ENCODE measurements at regions not wholly inside any gene's neighbourhood (a gene's known extent, or its start where the extent isn't known, plus 50 kb on each side); places are given as distances from the start of the nearest gene placed in this dataset.

GRCh38 chr15:47135267-47135666 lies 582.0 kb upstream of the SEMA6D start:
- Histone ChIP-seq H3K4me2 (ENCODE audit: low read length, poor library complexity, severe bottlenecking) (no peak overlapping the region), H3K9ac (ENCODE audit: low read length) (no peak overlapping the region), H3K4me1 (ENCODE audit: control insufficient read depth, insufficient read depth, low read depth, low read length) (no peaks in the 10 kb centered on the region), H2AFZ (ENCODE audit: low read depth, low read length) (no peak overlapping the region), H2BK120ac (ENCODE audit: low read depth, low read length) (no peak overlapping the region), H3K18ac (ENCODE audit: low read depth in 1 of 2, low read length in 2 of 2) (no peak overlapping the region), H3K14ac (ENCODE audit: low read length in 2 of 2) (no peak overlapping the region), H2BK12ac (ENCODE audit: low read length in 2 of 2) (no peak overlapping the region), H3K79me1 (replicated peaks; ENCODE audit: low read length, poor library complexity, severe bottlenecking) (no peaks in the 10 kb centered on the region), H3K9me3 (ENCODE audit: control insufficient read depth, low read length) (no peaks in the 10 kb centered on the region), H2BK15ac (ENCODE audit: low read depth, poor library complexity, severe bottlenecking) (no peak overlapping the region), H4K91ac (ENCODE audit: low read length) (no peak overlapping the region), H3K4me3 (ENCODE audit: insufficient read depth in 1 of 2, low read depth in 1 of 2, low read length in 2 of 2) (no peak overlapping the region), H3K27me3 (ENCODE audit: control insufficient read depth in 1 of 2, insufficient read depth in 1 of 2, low read length in 2 of 2) (no peaks in the 10 kb centered on the region), H3K36me3 (ENCODE audit: control insufficient read depth in 1 of 2, insufficient read depth in 2 of 2, low read depth in 1 of 2, low read length in 2 of 2) (no peaks in the 10 kb centered on the region), H3K27ac (ENCODE audit: low read length, poor library complexity, severe bottlenecking) (no peak overlapping the region), H3K23ac (ENCODE audit: low read length in 2 of 2) (no peak overlapping the region), H4K8ac (ENCODE audit: low read length) (no peak overlapping the region), H2BK5ac (ENCODE audit: low read depth, low read length, poor library complexity, severe bottlenecking) (no peak overlapping the region), H3K4ac (ENCODE audit: low read depth in 1 of 2, low read length in 2 of 2) (no peak overlapping the region), H2AK5ac (ENCODE audit: low read length, severe bottlenecking) (no peak overlapping the region)
- WGBS = 89% methylated on average over 1 of the region's 2 CpGs
- no peak for DNase-seq

GRCh38 chr15:47136236-47136635 lies 581.1 kb upstream of the SEMA6D start:
- no peak overlapping the region for H3K4me3 ChIP-seq (ENCODE audit: insufficient read depth in 1 of 2, low read depth in 1 of 2, low read length in 2 of 2)
- H3K4me1 ChIP-seq (ENCODE audit: control insufficient read depth, insufficient read depth, low read depth, low read length) = no peaks in the 10 kb centered on the region
- DNase-seq = no peak
- H2BK120ac ChIP-seq (ENCODE audit: low read depth, low read length) = no peak overlapping the region
- H4K8ac ChIP-seq (ENCODE audit: low read length) = no peak overlapping the region
- H2AK5ac ChIP-seq (ENCODE audit: low read length, severe bottlenecking) = no peak overlapping the region
- no peak overlapping the region for H3K9ac ChIP-seq (ENCODE audit: low read length)
- H3K79me1 ChIP-seq (replicated peaks; ENCODE audit: low read length, poor library complexity, severe bottlenecking) = no peaks in the 10 kb centered on the region
- no peaks in the 10 kb centered on the region for H3K9me3 ChIP-seq (ENCODE audit: control insufficient read depth, low read length)
- H3K4me2 ChIP-seq (ENCODE audit: low read length, poor library complexity, severe bottlenecking) = no peak overlapping the region
- no peaks in the 10 kb centered on the region for H3K36me3 ChIP-seq (ENCODE audit: control insufficient read depth in 1 of 2, insufficient read depth in 2 of 2, low read depth in 1 of 2, low read length in 2 of 2)
- no peak overlapping the region for H2BK5ac ChIP-seq (ENCODE audit: low read depth, low read length, poor library complexity, severe bottlenecking)
- H2BK12ac ChIP-seq (ENCODE audit: low read length in 2 of 2) = no peak overlapping the region
- H3K18ac ChIP-seq (ENCODE audit: low read depth in 1 of 2, low read length in 2 of 2) = no peak overlapping the region
- 80% methylated on average over 2 of the region's 2 CpGs for WGBS
- H2BK15ac ChIP-seq (ENCODE audit: low read depth, poor library complexity, severe bottlenecking) = no peak overlapping the region
- no peak overlapping the region for H3K4ac ChIP-seq (ENCODE audit: low read depth in 1 of 2, low read length in 2 of 2)
- H2AFZ ChIP-seq (ENCODE audit: low read depth, low read length) = no peak overlapping the region
- H3K27me3 ChIP-seq (ENCODE audit: control insufficient read depth in 1 of 2, insufficient read depth in 1 of 2, low read length in 2 of 2) = no peaks in the 10 kb centered on the region
- no peak overlapping the region for H3K27ac ChIP-seq (ENCODE audit: low read length, poor library complexity, severe bottlenecking)
- no peak overlapping the region for H3K14ac ChIP-seq (ENCODE audit: low read length in 2 of 2)
- no peak overlapping the region for H4K91ac ChIP-seq (ENCODE audit: low read length)
- H3K23ac ChIP-seq (ENCODE audit: low read length in 2 of 2) = no peak overlapping the region

DNA sequence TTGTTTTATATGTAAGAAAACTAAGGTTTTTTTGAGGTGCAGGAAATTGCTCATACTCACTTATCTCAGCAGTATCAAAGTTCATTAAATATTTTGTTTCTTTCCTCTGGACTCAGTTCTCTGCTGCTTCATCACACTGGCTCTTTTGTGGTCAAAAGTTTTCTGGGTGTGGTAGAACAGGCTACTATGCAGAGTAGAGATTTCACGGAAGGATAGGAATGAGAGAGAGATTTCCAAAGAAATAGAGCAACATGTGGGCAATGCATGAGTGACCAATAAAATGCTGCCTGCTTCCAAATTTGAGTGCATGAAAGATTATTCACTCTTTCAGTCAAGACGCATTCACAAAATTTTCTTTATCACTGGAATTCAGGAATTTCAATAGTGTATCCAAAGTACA lies 577.3 kb upstream of the SEMA6D start:
- Histone ChIP-seq H2BK15ac (ENCODE audit: low read depth, poor library complexity, severe bottlenecking) (no peak overlapping the region), H3K27me3 (ENCODE audit: control insufficient read depth in 1 of 2, insufficient read depth in 1 of 2, low read length in 2 of 2) (no peaks in the 10 kb centered on the region), H3K9ac (ENCODE audit: low read length) (no peak overlapping the region), H3K9me3 (ENCODE audit: control insufficient read depth, low read length) (peaks cover 12% of the 10 kb centered on the region), H3K79me1 (replicated peaks; ENCODE audit: low read length, poor library complexity, severe bottlenecking) (no peaks in the 10 kb centered on the region), H2BK5ac (ENCODE audit: low read depth, low read length, poor library complexity, severe bottlenecking) (no peak overlapping the region), H3K14ac (ENCODE audit: low read length in 2 of 2) (no peak overlapping the region), H2BK120ac (ENCODE audit: low read depth, low read length) (no peak overlapping the region), H2AK5ac (ENCODE audit: low read length, severe bottlenecking) (no peak overlapping the region), H3K4me3 (ENCODE audit: insufficient read depth in 1 of 2, low read depth in 1 of 2, low read length in 2 of 2) (no peak overlapping the region), H3K27ac (ENCODE audit: low read length, poor library complexity, severe bottlenecking) (no peak overlapping the region), H3K23ac (ENCODE audit: low read length in 2 of 2) (no peak overlapping the region), H3K4me1 (ENCODE audit: control insufficient read depth, insufficient read depth, low read depth, low read length) (no peaks in the 10 kb centered on the region), H2BK12ac (ENCODE audit: low read length in 2 of 2) (no peak overlapping the region), H3K36me3 (ENCODE audit: control insufficient read depth in 1 of 2, insufficient read depth in 2 of 2, low read depth in 1 of 2, low read length in 2 of 2) (no peaks in the 10 kb centered on the region), H3K18ac (ENCODE audit: low read depth in 1 of 2, low read length in 2 of 2) (no peak overlapping the region), H3K4ac (ENCODE audit: low read depth in 1 of 2, low read length in 2 of 2) (no peak overlapping the region), H2AFZ (ENCODE audit: low read depth, low read length) (no peak overlapping the region), H4K8ac (ENCODE audit: low read length) (no peak overlapping the region), H4K91ac (ENCODE audit: low read length) (no peak overlapping the region), H3K4me2 (ENCODE audit: low read length, poor library complexity, severe bottlenecking) (no peak overlapping the region)
- WGBS = 93% methylated on average over 1 of the region's 2 CpGs
- no peak for DNase-seq

GRCh38 chr15:47157827-47158226 lies 559.5 kb upstream of the SEMA6D start:
- no peak overlapping the region for H4K8ac ChIP-seq (ENCODE audit: low read length)
- H3K36me3 ChIP-seq (ENCODE audit: control insufficient read depth in 1 of 2, insufficient read depth in 2 of 2, low read depth in 1 of 2, low read length in 2 of 2) = no peaks in the 10 kb centered on the region
- no peak overlapping the region for H2BK5ac ChIP-seq (ENCODE audit: low read depth, low read length, poor library complexity, severe bottlenecking)
- H3K14ac ChIP-seq (ENCODE audit: low read length in 2 of 2) = no peak overlapping the region
- H4K91ac ChIP-seq (ENCODE audit: low read length) = no peak overlapping the region
- no peak overlapping the region for H2BK120ac ChIP-seq (ENCODE audit: low read depth, low read length)
- no peak overlapping the region for H3K4me2 ChIP-seq (ENCODE audit: low read length, poor library complexity, severe bottlenecking)
- no peak overlapping the region for H3K9ac ChIP-seq (ENCODE audit: low read length)
- H3K4ac ChIP-seq (ENCODE audit: low read depth in 1 of 2, low read length in 2 of 2) = no peak overlapping the region
- no peaks in the 10 kb centered on the region for H3K79me1 ChIP-seq (replicated peaks; ENCODE audit: low read length, poor library complexity, severe bottlenecking)
- H2AK5ac ChIP-seq (ENCODE audit: low read length, severe bottlenecking) = no peak overlapping the region
- no peak overlapping the region for H3K4me3 ChIP-seq (ENCODE audit: insufficient read depth in 1 of 2, low read depth in 1 of 2, low read length in 2 of 2)
- no peak overlapping the region for H3K23ac ChIP-seq (ENCODE audit: low read length in 2 of 2)
- no peaks in the 10 kb centered on the region for H3K4me1 ChIP-seq (ENCODE audit: control insufficient read depth, insufficient read depth, low read depth, low read length)
- H3K18ac ChIP-seq (ENCODE audit: low read depth in 1 of 2, low read length in 2 of 2) = no peak overlapping the region
- no peak overlapping the region for H2BK12ac ChIP-seq (ENCODE audit: low read length in 2 of 2)
- no peak for DNase-seq
- 94% methylated on average over 2 of the region's 4 CpGs for WGBS
- H2AFZ ChIP-seq (ENCODE audit: low read depth, low read length) = no peak overlapping the region
- no peak overlapping the region for H3K27ac ChIP-seq (ENCODE audit: low read length, poor library complexity, severe bottlenecking)
- H2BK15ac ChIP-seq (ENCODE audit: low read depth, poor library complexity, severe bottlenecking) = no peak overlapping the region
- no peaks in the 10 kb centered on the region for H3K27me3 ChIP-seq (ENCODE audit: control insufficient read depth in 1 of 2, insufficient read depth in 1 of 2, low read length in 2 of 2)
- no peaks in the 10 kb centered on the region for H3K9me3 ChIP-seq (ENCODE audit: control insufficient read depth, low read length)
